Spleen (tissue), 11 donors: ENCODE measurements at regions not wholly inside any gene's neighbourhood (a gene's known extent, or its start where the extent isn't known, plus 50 kb on each side); places are given as distances from the start of the nearest gene placed in this dataset.
A peak's percentile ranks its signal among the peaks of the same experiment; 100 is the strongest.

Experiments
- DNase-seq: peaks from one replicate; pipeline ENCODE4 v3.0.0-alpha.2; 2020
- H3K27ac ChIP-seq, 8 donors: fragments of 200-600 bp; sonication (generic) in 7 of 8; 1 replicate in 4 of 8; 2 replicates in 4 of 8; pipeline versions ENCODE4 v1.5.0 to v1.8.0; 2016 to 2021; ENCODE audit warnings: inconsistent platforms in 4 of 8, mild to moderate bottlenecking in 4 of 8, moderate library complexity in 1 of 8
- H3K27me3 ChIP-seq, 7 donors: fragments of 200-600 bp; sonication (generic) in 6 of 7; replicated peaks in 1 of 7; 1 replicate in 4 of 7; 2 replicates in 3 of 7; pipeline versions ENCODE4 v1.5.0 to v1.8.0; 2016 to 2021; ENCODE audit warnings: inconsistent platforms in 3 of 7, mild to moderate bottlenecking in 1 of 7
- H3K36me3 ChIP-seq, 6 donors: fragments of 200-600 bp; sonication (generic) in 5 of 6; 1 replicate in 4 of 6; 2 replicates in 2 of 6; pipeline versions ENCODE4 v1.5.0 to v1.8.0; 2016 to 2021; ENCODE audit warnings: inconsistent platforms in 2 of 6
- H3K4me1 ChIP-seq, 6 donors: fragments of 200-600 bp; sonication (generic) in 5 of 6; 1 replicate in 3 of 6; 2 replicates in 3 of 6; pipeline versions ENCODE4 v1.5.0 to v1.8.0; 2016 to 2021; ENCODE audit warnings: inconsistent platforms in 3 of 6
- H3K4me3 ChIP-seq, 8 donors: fragments of 200-600 bp; sonication (generic) in 7 of 8; 1 replicate in 4 of 8; 2 replicates in 4 of 8; pipeline versions ENCODE4 v1.5.0 to v1.8.0; 2016 to 2021; ENCODE audit warnings: inconsistent platforms in 4 of 8, mild to moderate bottlenecking in 4 of 8, moderate library complexity in 2 of 8
- H3K9me3 ChIP-seq, 8 donors: fragments of 200-600 bp; sonication (generic) in 7 of 8; 1 replicate in 4 of 8; 2 replicates in 4 of 8; pipeline versions ENCODE4 v1.5.0 to v1.8.0; 2016 to 2021; ENCODE audit warnings: inconsistent platforms in 4 of 8
- POLR2A ChIP-seq, 3 donors: fragments of 450-650 bp; IDR thresholded peaks; one replicate each; pipeline ENCODE4 v1.5.1; 2017; ENCODE audit warnings: antibody characterized with exemption in 3 of 3, mild to moderate bottlenecking in 1 of 3
- POLR2AphosphoS5 ChIP-seq, 3 donors: sonication (generic); formaldehyde crosslinking; IDR thresholded peaks; one replicate each; pipeline ENCODE4 v1.5.1; 2017; ENCODE audit warnings: antibody characterized with exemption in 3 of 3
- WGBS, 5 donors: extraction: QIAGEN DNeasy Blood & Tissue Kit in 3 of 5; methylation state at CpG; one replicate each; pipeline versions ENCODE4 v1.1.5 to v1.1.7; 2013 to 2018; 5-methylcytosine and 5-hydroxymethylcytosine counted together
- intact Hi-C: fragments of 100-400 bp; cut with DNase I; formaldehyde crosslinking; loops from one replicate; pipeline ENCODE4 v1.15.0; 2023; ENCODE audit warnings: low total_unique reads
- TF ChIP-seq, protein P1 (sequence below), 11 experiments: fragments of 200-600 bp in 7 of 11; fragments of 450-650 bp in 4 of 11; sonication (generic) in 4 of 11; IDR thresholded peaks in 8 of 11; conservative IDR thresholded peaks in 3 of 11; 1 replicate in 7 of 11; 2 replicates in 4 of 11; pipeline versions ENCODE4 v1.4.0 to v1.8.0; 2016 to 2021; ENCODE audit warnings: antibody characterized with exemption in 11 of 11, inconsistent platforms in 4 of 11, mild to moderate bottlenecking in 1 of 11
- donor health status: healthy with polysubstance abuse.
- donor health status: DM: no; HTN: no; CAD: no; lungs with moderate emphysema.
- donor health status: DM: no; HTN: no; CAD: no.
- donor health status: Bipolar disorder and iron deficiency.
- donor health status: healthy.
- donor health status: DM: no; HTN: no; CAD: no.
- donor health status: DM: yes; HTN: yes; CAD: no.

- no peak for DNase-seq
- H3K27me3 ChIP-seq: no peaks in the 10 kb centered on the region
- peaks cover 0 to 5% (median 0%) of the 10 kb centered on the region in 6 donors for H3K36me3 ChIP-seq
- no peaks in the 10 kb centered on the region for H3K9me3 ChIP-seq
- H3K27ac ChIP-seq: no peak overlapping the region
- H3K4me3 ChIP-seq: no peak overlapping the region
- peaks cover 0 to 12% (median 3%) of the 10 kb centered on the region in 6 donors for H3K4me1 ChIP-seq
- intact Hi-C loops: loop anchor here (10.0 kb wide), 1 partner anchor 523 kb away; no protein-coding TSS in a partner anchor
- TF ChIP-seq POLR2A (IDR thresholded peaks at IDR 0.05) (no peak), POLR2AphosphoS5 (IDR thresholded peaks at IDR 0.05) (no peak)
- TF ChIP-seq, protein P1, sequence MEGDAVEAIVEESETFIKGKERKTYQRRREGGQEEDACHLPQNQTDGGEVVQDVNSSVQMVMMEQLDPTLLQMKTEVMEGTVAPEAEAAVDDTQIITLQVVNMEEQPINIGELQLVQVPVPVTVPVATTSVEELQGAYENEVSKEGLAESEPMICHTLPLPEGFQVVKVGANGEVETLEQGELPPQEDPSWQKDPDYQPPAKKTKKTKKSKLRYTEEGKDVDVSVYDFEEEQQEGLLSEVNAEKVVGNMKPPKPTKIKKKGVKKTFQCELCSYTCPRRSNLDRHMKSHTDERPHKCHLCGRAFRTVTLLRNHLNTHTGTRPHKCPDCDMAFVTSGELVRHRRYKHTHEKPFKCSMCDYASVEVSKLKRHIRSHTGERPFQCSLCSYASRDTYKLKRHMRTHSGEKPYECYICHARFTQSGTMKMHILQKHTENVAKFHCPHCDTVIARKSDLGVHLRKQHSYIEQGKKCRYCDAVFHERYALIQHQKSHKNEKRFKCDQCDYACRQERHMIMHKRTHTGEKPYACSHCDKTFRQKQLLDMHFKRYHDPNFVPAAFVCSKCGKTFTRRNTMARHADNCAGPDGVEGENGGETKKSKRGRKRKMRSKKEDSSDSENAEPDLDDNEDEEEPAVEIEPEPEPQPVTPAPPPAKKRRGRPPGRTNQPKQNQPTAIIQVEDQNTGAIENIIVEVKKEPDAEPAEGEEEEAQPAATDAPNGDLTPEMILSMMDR (IDR thresholded peaks at IDR 0.05 in 8 of 11, conservative IDR thresholded peaks at IDR 0.05 in 3 of 11): no peak
Observed at GRCh38 chr12:46667551-46667950, 158.2 kb downstream of the SLC38A4 start.

GRCh38 chr12:46664761-46665287 is 161.0 kb downstream of the SLC38A4 start:
- 18 to 34% (median 29%) methylated on average over 3 of the region's 3 CpGs for WGBS, 5 donors
- H3K27me3 ChIP-seq: no peaks in the 10 kb centered on the region
- TF ChIP-seq, protein P1 (IDR thresholded peaks at IDR 0.05 in 8 of 11, conservative IDR thresholded peaks at IDR 0.05 in 3 of 11): no peak
- TF ChIP-seq POLR2A (IDR thresholded peaks at IDR 0.05) (no peak), POLR2AphosphoS5 (IDR thresholded peaks at IDR 0.05) (no peak)
- DNase-seq: no peak
- intact Hi-C loops: loop anchor here (5.0 to 10.0 kb wide), 2 partner anchors 308 to 520 kb away; no protein-coding TSS in a partner anchor
- no peak overlapping the region for H3K4me3 ChIP-seq
- H3K27ac ChIP-seq: no peak overlapping the region
- H3K36me3 ChIP-seq: peaks cover 0 to 4% (median 0%) of the 10 kb centered on the region in 6 donors
- no peaks in the 10 kb centered on the region for H3K9me3 ChIP-seq
- peaks cover 9 to 32% (median 21%) of the 10 kb centered on the region in 6 donors for H3K4me1 ChIP-seq

DNA sequence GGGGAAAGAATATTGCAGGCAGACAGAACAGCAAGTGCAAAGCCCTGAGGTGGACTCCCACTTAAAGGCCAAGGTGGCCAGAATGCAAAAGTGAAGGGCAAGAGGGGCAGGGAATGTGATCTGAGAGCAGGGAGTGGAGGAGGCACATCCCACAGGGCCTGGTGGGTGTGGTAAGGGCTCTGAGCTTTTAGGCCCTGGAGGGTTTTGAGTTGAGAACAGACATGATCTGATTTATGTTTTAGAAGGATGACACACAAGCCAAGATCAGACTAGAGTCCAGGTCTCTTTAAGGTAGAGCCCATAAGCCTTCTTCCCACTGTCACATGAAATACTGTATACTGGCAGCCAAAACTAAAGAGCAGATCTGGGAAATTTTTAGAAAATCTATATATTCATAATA is 162.5 kb downstream of the SLC38A4 start:
- TF ChIP-seq POLR2AphosphoS5 (IDR thresholded peaks at IDR 0.05) (no peak), POLR2A (IDR thresholded peaks at IDR 0.05) (no peak)
- TF ChIP-seq, protein P1 (IDR thresholded peaks at IDR 0.05 in 8 of 11, conservative IDR thresholded peaks at IDR 0.05 in 3 of 11): no peak
- Histone ChIP-seq H3K27me3 (no peaks in the 10 kb centered on the region), H3K36me3 (no peaks in the 10 kb centered on the region), H3K9me3 (no peaks in the 10 kb centered on the region), H3K4me1 (peaks cover 14 to 44% (median 32%) of the 10 kb centered on the region in 6 donors), H3K4me3 (no peak overlapping the region), H3K27ac (no peak overlapping the region)
- DNase-seq: no peak
- intact Hi-C loops: loop anchor here (5.0 to 10.0 kb wide), 2 partner anchors 306 to 519 kb away; no protein-coding TSS in a partner anchor

GRCh38 chr12:46661110-46661845 is 164.5 kb downstream of the SLC38A4 start:
- TF ChIP-seq POLR2A (IDR thresholded peaks at IDR 0.05) (no peak), POLR2AphosphoS5 (IDR thresholded peaks at IDR 0.05) (no peak)
- TF ChIP-seq, protein P1 (IDR thresholded peaks at IDR 0.05 in 8 of 11, conservative IDR thresholded peaks at IDR 0.05 in 3 of 11): peak; percentile 48 to 83 (median 74)

More at GRCh38 chr12:46661110-46661845, 164.5 kb downstream of the SLC38A4 start:
- Histone ChIP-seq H3K27ac (peak overlapping the region in 6 of 8 donors; percentile 13 to 61 (median 41)), H3K4me1 (peaks cover 14 to 44% (median 32%) of the 10 kb centered on the region in 6 donors), H3K36me3 (no peaks in the 10 kb centered on the region), H3K9me3 (no peaks in the 10 kb centered on the region), H3K27me3 (no peaks in the 10 kb centered on the region), H3K4me3 (peak overlapping the region in 1 of 8 donors; percentile 13)
- intact Hi-C loops: loop anchor here (5.0 to 10.0 kb wide), 2 partner anchors 304 to 516 kb away; no protein-coding TSS in a partner anchor
- 29 to 50% (median 39%) methylated on average over 2 of the region's 2 CpGs for WGBS, 5 donors
- no peak for DNase-seq
